Neuronal stem cell (in vitro differentiated cells): ENCODE measurements at regions not wholly inside any gene's neighbourhood (a gene's known extent, or its start where the extent isn't known, plus 50 kb on each side); places are given as distances from the start of the nearest gene placed in this dataset.

Experiments
- DNase-seq: peaks from one replicate; pipeline ENCODE4 v3.0.0-alpha.2; 2013; ENCODE audit warnings: low spot score
- H2AFZ ChIP-seq: one replicate; pipeline ENCODE4 v1.6.1; 2013; ENCODE audit warnings: mild to moderate bottlenecking, low read length, inconsistent platforms
- H2AK5ac ChIP-seq: 2 replicates; pipeline ENCODE4 v1.6.1; 2013; ENCODE audit warnings: low read depth, mild to moderate bottlenecking, inconsistent platforms, low read length, moderate library complexity, mixed read lengths
- H2BK120ac ChIP-seq: 2 replicates; pipeline ENCODE4 v1.6.1; 2013; ENCODE audit warnings: low read depth, mild to moderate bottlenecking, inconsistent platforms, low read length, moderate library complexity, mixed read lengths
- H2BK12ac ChIP-seq: one replicate; pipeline ENCODE4 v1.6.1; 2013; ENCODE audit warnings: low read length, inconsistent platforms
- H2BK15ac ChIP-seq: 2 replicates; pipeline ENCODE4 v1.6.1; 2013; ENCODE audit warnings: mild to moderate bottlenecking, low read length, inconsistent platforms, mixed read lengths
- H2BK5ac ChIP-seq: one replicate; pipeline ENCODE4 v1.6.1; 2013; ENCODE audit warnings: inconsistent platforms, mild to moderate bottlenecking, low read length, moderate library complexity
- H3K14ac ChIP-seq: one replicate; pipeline ENCODE4 v1.6.1; 2013; ENCODE audit warnings: low read length, inconsistent platforms
- H3K18ac ChIP-seq: 2 replicates; pipeline ENCODE4 v1.6.1; 2013; ENCODE audit warnings: low read length, inconsistent platforms
- H3K23ac ChIP-seq: 2 replicates; pipeline ENCODE4 v1.6.1; 2013; ENCODE audit warnings: low read depth, mild to moderate bottlenecking, mixed read lengths, low read length, inconsistent platforms; ENCODE audit not compliant: poor library complexity
- H3K27ac ChIP-seq: replicated peaks from 3 replicates; pipeline ENCODE4 v1.5.1; 2013; ENCODE audit warnings: low read length, inconsistent platforms
- H3K27me3 ChIP-seq, 3 experiments: 2 replicates each; pipeline ENCODE4 v1.6.1; 2013; ENCODE audit warnings: low read length in 3 of 3, mild to moderate bottlenecking in 2 of 3, inconsistent platforms in 1 of 3, low read depth in 1 of 3, mixed read lengths in 1 of 3, moderate library complexity in 1 of 3; ENCODE audit not compliant: control insufficient read depth in 3 of 3, insufficient read depth in 3 of 3
- H3K36me3 ChIP-seq, 2 donors: replicated peaks in 1 of 2; 2 replicates each; pipeline ENCODE4 v1.6.1; 2013; ENCODE audit warnings: low read length in 2 of 2; ENCODE audit not compliant: control insufficient read depth in 2 of 2, insufficient read depth in 2 of 2
- H3K4ac ChIP-seq: 2 replicates; pipeline ENCODE4 v1.6.1; 2013; ENCODE audit warnings: inconsistent platforms, mild to moderate bottlenecking, low read length, moderate library complexity
- H3K4me1 ChIP-seq, 2 donors: 1 replicate in 1 of 2; 2 replicates in 1 of 2; pipeline ENCODE4 v1.6.1; 2013; ENCODE audit warnings: low read length in 2 of 2, low read depth in 1 of 2; ENCODE audit not compliant: control insufficient read depth in 2 of 2, insufficient read depth in 1 of 2
- H3K4me2 ChIP-seq: one replicate; pipeline ENCODE4 v1.6.1; 2013; ENCODE audit warnings: mild to moderate bottlenecking, low read length, inconsistent platforms; ENCODE audit not compliant: insufficient read depth, poor library complexity, severe bottlenecking
- H3K4me3 ChIP-seq, 2 donors: 2 replicates each; pipeline ENCODE4 v1.5.1; 2013; ENCODE audit warnings: low read length in 2 of 2, mild to moderate bottlenecking in 2 of 2, inconsistent platforms in 1 of 2, moderate library complexity in 1 of 2
- H3K79me1 ChIP-seq: one replicate; pipeline ENCODE4 v1.6.1; 2013; ENCODE audit warnings: low read depth, mild to moderate bottlenecking, inconsistent platforms, low read length, moderate library complexity
- H3K9ac ChIP-seq: one replicate; pipeline ENCODE4 v1.6.1; 2013; ENCODE audit warnings: mild to moderate bottlenecking, low read depth, low read length, inconsistent platforms; ENCODE audit not compliant: poor library complexity
- H3K9me3 ChIP-seq, 2 donors: replicated peaks in 1 of 2; 2 replicates each; pipeline versions ENCODE3 to v1.6.1; 2013; ENCODE audit warnings: low read length in 2 of 2, mild to moderate bottlenecking in 2 of 2, inconsistent platforms in 1 of 2, low read depth in 1 of 2, mixed read lengths in 1 of 2, moderate library complexity in 1 of 2; ENCODE audit not compliant: control insufficient read depth in 2 of 2, insufficient read depth in 1 of 2
- H4K8ac ChIP-seq: one replicate; pipeline ENCODE4 v1.6.1; 2013; ENCODE audit warnings: low read depth, mild to moderate bottlenecking, inconsistent platforms, low read length, moderate library complexity
- H4K91ac ChIP-seq: one replicate; pipeline ENCODE4 v1.6.1; 2013; ENCODE audit warnings: low read length, low read depth, mild to moderate bottlenecking, inconsistent platforms; ENCODE audit not compliant: poor library complexity
- WGBS, 2 donors: extraction: QIAGEN DNeasy Blood & Tissue Kit; methylation state at CpG; one replicate each; pipeline ENCODE4 v1.1.7; 2013; ENCODE audit warnings: missing lambda C conversion rate in 2 of 2, mixed read lengths in 1 of 2; ENCODE audit not compliant: insufficient read length in 2 of 2, insufficient replicate concordance in 1 of 2; ENCODE audit errors: extremely low coverage in 2 of 2; 5-methylcytosine and 5-hydroxymethylcytosine counted together

DNA sequence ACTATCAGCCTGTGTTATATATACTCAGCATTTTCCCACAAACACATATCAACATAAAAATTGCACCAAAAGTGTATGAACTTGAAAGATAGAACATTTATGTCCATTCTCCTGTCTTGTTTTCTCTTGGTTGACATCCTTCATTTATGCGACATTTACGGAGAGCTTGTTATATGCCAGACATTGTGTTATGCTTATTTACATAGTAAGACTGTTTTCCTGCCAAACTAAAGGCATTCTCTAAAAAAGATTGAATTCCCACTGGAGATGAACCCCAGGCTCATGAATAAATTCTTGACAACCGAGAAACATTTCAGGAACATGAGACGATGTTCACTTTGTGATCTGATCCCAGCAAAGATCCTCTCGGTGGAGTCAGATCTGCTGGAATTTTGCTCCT lies 131.0 kb downstream of the RAP2A start:
- Histone ChIP-seq H2AFZ (no peak overlapping the region), H3K18ac (no peak overlapping the region), H2AK5ac (no peak overlapping the region), H4K91ac (no peak overlapping the region), H2BK5ac (no peak overlapping the region), H3K79me1 (no peaks in the 10 kb centered on the region), H3K23ac (no peak overlapping the region), H3K9me3 (no peaks in the 10 kb centered on the region), H3K4me1 (peaks cover 0 to 11% of the 10 kb centered on the region in 2 donors), H4K8ac (no peak overlapping the region), H3K27me3 (no peaks in the 10 kb centered on the region), H2BK12ac (no peak overlapping the region), H2BK120ac (no peak overlapping the region), H2BK15ac (no peak overlapping the region), H3K14ac (no peak overlapping the region), H3K9ac (no peak overlapping the region), H3K27ac (no peak overlapping the region), H3K4me3 (no peak overlapping the region), H3K36me3 (no peaks in the 10 kb centered on the region), H3K4ac (no peak overlapping the region), H3K4me2 (no peak overlapping the region)
- WGBS, 2 donors = no CpG with 5 or more reads among the region's 5 CpGs
- no peak for DNase-seq

GRCh38 chr13:97565906-97566305 lies 131.9 kb downstream of the RAP2A start:
- Histone ChIP-seq H3K4me3 (no peak overlapping the region), H3K23ac (no peak overlapping the region), H2BK5ac (no peak overlapping the region), H3K4me2 (no peak overlapping the region), H2BK120ac (no peak overlapping the region), H2BK15ac (no peak overlapping the region), H3K79me1 (no peaks in the 10 kb centered on the region), H3K9ac (no peak overlapping the region), H3K4me1 (peaks cover 0 to 15% of the 10 kb centered on the region in 2 donors), H2AFZ (no peak overlapping the region), H4K8ac (no peak overlapping the region), H4K91ac (no peak overlapping the region), H3K9me3 (no peaks in the 10 kb centered on the region), H3K27me3 (no peaks in the 10 kb centered on the region), H2AK5ac (no peak overlapping the region), H3K36me3 (no peaks in the 10 kb centered on the region), H3K4ac (no peak overlapping the region), H3K27ac (no peak overlapping the region), H3K14ac (no peak overlapping the region), H3K18ac (no peak overlapping the region), H2BK12ac (no peak overlapping the region)
- WGBS, 2 donors = no CpG with 5 or more reads among the region's 3 CpGs
- DNase-seq = no peak

GRCh38 chr13:97566907-97567306 lies 132.9 kb downstream of the RAP2A start:
- no peak overlapping the region for H3K4me3 ChIP-seq
- H3K4me1 ChIP-seq = peaks cover 0 to 15% of the 10 kb centered on the region in 2 donors
- no peaks in the 10 kb centered on the region for H3K36me3 ChIP-seq
- H3K79me1 ChIP-seq = no peaks in the 10 kb centered on the region
- H2AFZ ChIP-seq = no peak overlapping the region
- H2BK120ac ChIP-seq = no peak overlapping the region
- H4K91ac ChIP-seq = no peak overlapping the region
- no peak overlapping the region for H2BK12ac ChIP-seq
- H3K4ac ChIP-seq = no peak overlapping the region
- no peak for DNase-seq
- no peaks in the 10 kb centered on the region for H3K27me3 ChIP-seq
- no peak overlapping the region for H3K9ac ChIP-seq
- no peak overlapping the region for H3K4me2 ChIP-seq
- no peak overlapping the region for H3K23ac ChIP-seq
- H3K9me3 ChIP-seq = no peaks in the 10 kb centered on the region
- H4K8ac ChIP-seq = no peak overlapping the region
- H2BK5ac ChIP-seq = no peak overlapping the region
- WGBS, 2 donors = no CpG with 5 or more reads among the region's 2 CpGs
- no peak overlapping the region for H2BK15ac ChIP-seq
- no peak overlapping the region for H2AK5ac ChIP-seq
- no peak overlapping the region for H3K14ac ChIP-seq
- no peak overlapping the region for H3K18ac ChIP-seq
- H3K27ac ChIP-seq = no peak overlapping the region

DNA sequence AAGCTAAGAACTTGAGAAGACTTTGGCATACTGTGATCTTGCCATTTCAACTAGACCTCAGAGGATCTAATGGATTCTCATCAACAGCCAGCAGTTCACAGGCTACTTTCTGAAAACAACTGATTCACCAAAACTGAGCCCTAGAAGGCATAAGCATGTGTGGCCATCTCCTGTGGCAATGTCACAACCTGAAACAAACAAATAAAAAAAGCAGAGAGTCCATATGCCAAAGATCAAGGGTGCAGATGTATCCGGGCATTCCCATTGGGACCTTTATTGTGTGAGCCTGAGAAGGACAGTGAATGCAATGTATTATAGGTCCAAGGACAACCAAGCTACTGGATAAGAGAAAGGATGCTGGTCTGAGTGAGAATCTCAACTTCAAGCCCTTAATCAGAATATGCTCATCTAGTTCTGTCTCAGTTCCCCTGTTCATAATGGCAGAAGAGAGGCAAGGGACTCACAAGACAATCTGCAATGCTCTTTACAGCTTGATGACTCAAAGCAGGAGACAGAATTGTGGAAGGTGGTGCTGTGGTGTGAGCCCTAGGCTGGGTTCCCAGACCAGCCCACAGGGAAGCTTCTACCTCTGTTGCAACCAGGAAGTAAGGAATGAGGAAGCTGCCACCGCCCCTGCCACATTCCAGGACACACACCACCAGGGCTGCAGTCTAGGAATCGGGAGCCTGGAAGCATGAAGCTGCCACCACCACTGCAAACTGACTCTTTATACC lies 133.7 kb downstream of the RAP2A start:
- Histone ChIP-seq H2BK12ac (no peak overlapping the region), H3K9me3 (no peaks in the 10 kb centered on the region), H4K8ac (no peak overlapping the region), H2AK5ac (no peak overlapping the region), H2AFZ (no peak overlapping the region), H2BK5ac (no peak overlapping the region), H2BK15ac (no peak overlapping the region), H2BK120ac (no peak overlapping the region), H3K27me3 (no peaks in the 10 kb centered on the region), H3K4me2 (no peak overlapping the region), H3K4ac (no peak overlapping the region), H3K4me3 (no peak overlapping the region), H3K27ac (no peak overlapping the region), H3K4me1 (peaks cover 0 to 15% of the 10 kb centered on the region in 2 donors), H3K36me3 (no peaks in the 10 kb centered on the region), H3K14ac (peak overlapping the region; percentile 10), H3K23ac (no peak overlapping the region), H3K18ac (no peak overlapping the region), H3K9ac (no peak overlapping the region), H3K79me1 (no peaks in the 10 kb centered on the region), H4K91ac (no peak overlapping the region)
- no peak for DNase-seq
- WGBS, 2 donors = no CpG with 5 or more reads among the region's 3 CpGs
